GM18508 (cell line): ENCODE measurements at regions not wholly inside any gene's neighbourhood (a gene's known extent, or its start where the extent isn't known, plus 50 kb on each side); places are given as distances from the start of the nearest gene placed in this dataset.

Experiments
- ATAC-seq: cut with Tn5 transposase; IDR thresholded peaks from one replicate; pipeline ENCODE4 v1.9.1; 2021; ENCODE audit warnings: moderate number of reproducible peaks; ENCODE audit not compliant: insufficient read depth, unreplicated experiment

- ATAC-seq: no peak
Measured at GRCh38 chr11:95586661-95587060, 202.9 kb downstream of the FAM76B start.

GRCh38 chr11:95586155-95586554 lies 203.4 kb downstream of the FAM76B start:
- ATAC-seq: no peak

GRCh38 chr11:95585752-95586077 lies 203.9 kb downstream of the FAM76B start:
- ATAC-seq: no peak

GRCh38 chr11:95585069-95585751 lies 204.4 kb downstream of the FAM76B start:
- ATAC-seq: no peak

- no peak for ATAC-seq
Measured at GRCh38 chr11:95584589-95584988, 205.0 kb downstream of the FAM76B start.

GRCh38 chr11:95584180-95584579 lies 205.4 kb downstream of the FAM76B start:
- no peak for ATAC-seq

GRCh38 chr11:95577716-95578460 lies 211.7 kb downstream of the FAM76B start:
- no peak for ATAC-seq

GRCh38 chr11:95576146-95576845 lies 213.3 kb downstream of the FAM76B start:
- ATAC-seq: no peak

GRCh38 chr11:95575517-95575916 lies 214.1 kb downstream of the FAM76B start:
- ATAC-seq: no peak

- ATAC-seq: no peak
Measured at GRCh38 chr11:95571718-95572260, 217.8 kb downstream of the FAM76B start.

GRCh38 chr11:95570845-95571244 lies 218.7 kb downstream of the FAM76B start:
- no peak for ATAC-seq

- ATAC-seq: no peak
Measured at GRCh38 chr11:95569207-95569606, 220.4 kb downstream of the FAM76B start.

- ATAC-seq: no peak
Measured at GRCh38 chr11:95568281-95568680, 221.3 kb downstream of the FAM76B start.

- ATAC-seq: no peak
Measured at GRCh38 chr11:95567685-95568084, 221.9 kb downstream of the FAM76B start.

GRCh38 chr11:95566211-95566610 lies 223.4 kb downstream of the FAM76B start:
- no peak for ATAC-seq

- ATAC-seq: no peak
Measured at GRCh38 chr11:95565724-95566141, 223.8 kb downstream of the FAM76B start.

- no peak for ATAC-seq
Measured at GRCh38 chr11:95563859-95564258, 225.7 kb downstream of the FAM76B start.

GRCh38 chr11:95563173-95563572 lies 226.4 kb downstream of the FAM76B start:
- no peak for ATAC-seq

- no peak for ATAC-seq
Measured at GRCh38 chr11:95562196-95562921, 227.2 kb downstream of the FAM76B start.

GRCh38 chr11:95559899-95560298 lies 229.7 kb downstream of the FAM76B start:
- ATAC-seq: no peak
